ENCODE measurements at regions not wholly inside any gene's neighbourhood (a gene's known extent, or its start where the extent isn't known, plus 50 kb on each side); places are given as distances from the start of the nearest gene placed in this dataset.
"Not testable (repeated sequence)": the region's sequence is repeated elsewhere in the genome, so short reads cannot be mapped to it uniquely, and the experiment has no call there.

GRCh38 chr10:3401491-3401938 is 228.9 kb upstream of the PITRM1 start:
- no peak for DNase-seq

GRCh38 chr10:3400348-3400747 is 227.8 kb upstream of the PITRM1 start:
- DNase-seq = no peak

- DNase-seq = no peak
Measured at GRCh38 chr10:3399756-3400155, 227.2 kb upstream of the PITRM1 start.

GRCh38 chr10:3398825-3399646 is 226.5 kb upstream of the PITRM1 start:
- no peak for DNase-seq

GRCh38 chr10:3397846-3398245 is 225.3 kb upstream of the PITRM1 start:
- DNase-seq = no peak

GRCh38 chr10:3397231-3397630 is 224.6 kb upstream of the PITRM1 start:
- no peak for DNase-seq

GRCh38 chr10:3396116-3396515 is 223.5 kb upstream of the PITRM1 start:
- no peak for DNase-seq

- DNase-seq = no peak
Measured at GRCh38 chr10:3395458-3395861, 222.9 kb upstream of the PITRM1 start.

- no peak for DNase-seq
Measured at GRCh38 chr10:3395041-3395440, 222.5 kb upstream of the PITRM1 start.

GRCh38 chr10:3393958-3394357 is 221.4 kb upstream of the PITRM1 start:
- no peak for DNase-seq

GRCh38 chr10:3391657-3392056 is 219.1 kb upstream of the PITRM1 start:
- no peak for DNase-seq

- DNase-seq = no peak
Measured at GRCh38 chr10:3389130-3389529, 216.5 kb upstream of the PITRM1 start.

GRCh38 chr10:3385487-3385886 is 212.9 kb upstream of the PITRM1 start:
- no peak for DNase-seq

- DNase-seq = no peak
Measured at GRCh38 chr10:3382092-3382491, 209.5 kb upstream of the PITRM1 start.

GRCh38 chr10:3380406-3381050 is 207.9 kb upstream of the PITRM1 start:
- no peak for DNase-seq

- no peak for DNase-seq
Measured at GRCh38 chr10:3376631-3377030, 204.0 kb upstream of the PITRM1 start.

- no peak for DNase-seq
Measured at GRCh38 chr10:3375505-3375904, 202.9 kb upstream of the PITRM1 start.

- no peak for DNase-seq
Measured at GRCh38 chr10:3374914-3375313, 202.3 kb upstream of the PITRM1 start.

- DNase-seq = not testable (repeated sequence)
Measured at GRCh38 chr10:3373374-3374027, 200.9 kb upstream of the PITRM1 start.

GRCh38 chr10:3372281-3372680 is 199.7 kb upstream of the PITRM1 start:
- DNase-seq = no peak

GRCh38 chr10:3371624-3372023 is 199.0 kb upstream of the PITRM1 start:
- DNase-seq = not testable (repeated sequence)

GRCh38 chr10:3366735-3367405 is 194.3 kb upstream of the PITRM1 start:
- DNase-seq = no peak

- no peak for DNase-seq
Measured at GRCh38 chr10:3366043-3366442, 193.5 kb upstream of the PITRM1 start.

Measured in central memory CD4-positive, alpha-beta T cell (primary cell).